K562 (cell line): ENCODE measurements at regions not wholly inside any gene's neighbourhood (a gene's known extent, or its start where the extent isn't known, plus 50 kb on each side); places are given as distances from the start of the nearest gene placed in this dataset.

Experiments
- ATAC-seq: fragments of 200-7000 bp; cut with Tn5 transposase; 3 replicates; pipeline ENCODE4 v1.9.1; 2020; ENCODE audit warnings: moderate library complexity
- BruUV-seq: library from RNA; stranded (reverse); fragments of 400-500 nt; replicated peaks from 2 replicates; lab custom pipeline; 2021; lab: Mats Ljungman, UMichigan
- CTCF ChIA-PET: fragments of 300-600 bp; formaldehyde crosslinking; extraction: SDS; loops from one replicate; lab custom pipeline; 2021; ENCODE audit warnings: low intra/inter-chr PET ratio; lab: Yijun Ruan, JAX
- POLR2A ChIA-PET: fragments of 300-600, 350-650 bp; sonication (Branson Sonifier 250); formaldehyde crosslinking; extraction: SDS; loops from one replicate; lab custom pipeline; 2021; ENCODE audit warnings: antibody characterized with exemption, inconsistent platforms; lab: Yijun Ruan, JAX
- DNase-seq, 4 experiments: peaks; one replicate each; pipeline versions ENCODE4 v3.0.0 to v3.0.0-alpha.2; 2011 to 2018; ENCODE audit warnings: low spot score in 3 of 4, mixed read lengths in 3 of 4; ENCODE audit errors: extremely low read depth in 1 of 4
- FAIRE-seq: peaks from 2 replicates; lab custom pipeline; 2011; peaks lifted over from hg19 to GRCh38; lab: Jason Lieb, UNC
- H2AFZ ChIP-seq: 2 replicates; pipeline ENCODE4 v1.6.0; 2011; ENCODE audit warnings: low read depth, low read length, control low read depth, inconsistent platforms
- H3K27ac ChIP-seq: fragments of 200-600 bp; 3 replicates; pipeline ENCODE4 v1.8.0; 2011; ENCODE audit warnings: low read depth, mild to moderate bottlenecking, control low read depth, inconsistent platforms, low read length, moderate library complexity, mixed read lengths; ENCODE audit errors: extremely low read depth
- H3K27me3 ChIP-seq, 2 experiments: fragments of 300-600 bp in 1 of 2; 2 replicates in 1 of 2; 3 replicates in 1 of 2; pipeline versions ENCODE4 v1.6.0 to v1.8.0; 2011; ENCODE audit warnings: inconsistent platforms in 2 of 2, low read length in 2 of 2, mild to moderate bottlenecking in 1 of 2, mixed read lengths in 1 of 2, moderate library complexity in 1 of 2; ENCODE audit not compliant: control insufficient read depth in 2 of 2, insufficient read depth in 2 of 2
- H3K36me3 ChIP-seq: fragments of 300-600 bp; 3 replicates; pipeline ENCODE4 v1.8.0; 2011; ENCODE audit warnings: mild to moderate bottlenecking, low read length, inconsistent platforms; ENCODE audit not compliant: control insufficient read depth, insufficient read depth
- H3K4me1 ChIP-seq, 2 experiments: fragments of 200-600 bp in 1 of 2; replicated peaks in 1 of 2; 2 replicates in 1 of 2; 3 replicates in 1 of 2; pipeline versions ENCODE4 v1.5.1 to v1.8.0; 2011; ENCODE audit warnings: inconsistent platforms in 2 of 2, low read length in 2 of 2, mild to moderate bottlenecking in 1 of 2, mixed read lengths in 1 of 2, moderate library complexity in 1 of 2; ENCODE audit not compliant: control insufficient read depth in 2 of 2, insufficient read depth in 2 of 2
- H3K4me2 ChIP-seq: 2 replicates; pipeline ENCODE4 v1.6.1; 2011; ENCODE audit warnings: low read length, control low read depth, inconsistent platforms, mixed read lengths; ENCODE audit not compliant: insufficient read depth
- H3K4me3 ChIP-seq: fragments of 200-600 bp; sonication (generic), shearing (Covaris generic); 2 replicates; pipeline ENCODE4 v1.5.1; 2016; ENCODE audit warnings: control low read depth, inconsistent platforms
- H3K79me2 ChIP-seq: fragments of 200-600 bp; 3 replicates; pipeline ENCODE4 v1.8.0; 2011; ENCODE audit warnings: low read length, inconsistent platforms; ENCODE audit not compliant: control insufficient read depth, insufficient read depth
- H3K9ac ChIP-seq, 2 experiments: 2 replicates each; pipeline versions ENCODE4 v1.6.0 to v1.6.1; 2011; ENCODE audit warnings: low read depth in 2 of 2, low read length in 2 of 2, control low read depth in 1 of 2, inconsistent platforms in 1 of 2, mild to moderate bottlenecking in 1 of 2, mixed read lengths in 1 of 2; ENCODE audit not compliant: insufficient read depth in 1 of 2
- H3K9me1 ChIP-seq: one replicate; pipeline ENCODE4 v1.6.0; 2011; ENCODE audit warnings: inconsistent platforms, mild to moderate bottlenecking, low read length, moderate library complexity; ENCODE audit not compliant: control insufficient read depth, insufficient read depth
- H3K9me3 ChIP-seq: replicated peaks from 2 replicates; pipeline ENCODE4 v1.5.1; 2011; ENCODE audit warnings: low read depth, low read length, inconsistent platforms; ENCODE audit not compliant: control insufficient read depth, insufficient read depth
- H4K20me1 ChIP-seq: replicated peaks from 2 replicates; pipeline ENCODE4 v1.6.1; 2011; ENCODE audit warnings: low read length, inconsistent platforms, mixed read lengths; ENCODE audit not compliant: control insufficient read depth, insufficient read depth
- ARID1B ChIP-seq: fragments of 450-650 bp; IDR thresholded peaks from 2 replicates; pipeline ENCODE4 v1.6.1; 2016; ENCODE audit warnings: antibody characterized with exemption, mild to moderate bottlenecking, inconsistent platforms
- CEBPG ChIP-seq, 3 experiments: fragments of 200-800 bp in 1 of 3; sonication (Bioruptor generic) in 1 of 3; sonication (generic) in 1 of 3; formaldehyde crosslinking in 1 of 3; IDR thresholded peaks in 2 of 3; conservative IDR thresholded peaks in 1 of 3; 2 replicates each; pipeline versions ENCODE4 v1.6.1 to v1.8.0; 2016 to 2022; ENCODE audit warnings: missing compliant biosample characterization in 2 of 3, missing genetic modification characterization in 2 of 3, mild to moderate bottlenecking in 1 of 3, missing genetic modification reagents in 1 of 3
- CREBBP ChIP-seq: IDR thresholded peaks from one replicate; pipeline ENCODE4 v1.6.1; 2012; ENCODE audit warnings: low read depth, mild to moderate bottlenecking, control low read depth, inconsistent platforms, low read length
- ESRRA ChIP-seq: fragments of 450-650 bp; IDR thresholded peaks from 2 replicates; pipeline ENCODE4 v1.6.1; 2014; ENCODE audit warnings: low read depth, mild to moderate bottlenecking, moderate library complexity, borderline replicate concordance
- HNRNPK ChIP-seq: fragments of 200-400 bp; formaldehyde crosslinking; IDR thresholded peaks from one replicate; pipeline ENCODE4 v1.6.1; 2018; ENCODE audit warnings: mild to moderate bottlenecking, low read depth, low read length; ENCODE audit not compliant: poor library complexity, severe bottlenecking
- JUND ChIP-seq, 2 experiments: IDR thresholded peaks; 2 replicates in 1 of 2; 3 replicates in 1 of 2; pipeline ENCODE4 v1.6.1; 2011; ENCODE audit warnings: borderline replicate concordance in 2 of 2, low read depth in 2 of 2, low read length in 2 of 2, improper control_type of control experiment in 1 of 2, missing biosample characterization in 1 of 2, missing genetic modification characterization in 1 of 2, missing genetic modification reagents in 1 of 2
- LCOR ChIP-seq: sonication (generic); formaldehyde crosslinking; IDR thresholded peaks from 2 replicates; pipeline ENCODE4 v1.8.0; 2022; ENCODE audit warnings: mild to moderate bottlenecking, missing genetic modification reagents
- MXD1 ChIP-seq: fragments of 250-450 bp; sonication (Bioruptor Pico); IDR thresholded peaks from 2 replicates; pipeline ENCODE4 v1.8.0; 2021; ENCODE audit warnings: borderline replicate concordance, mild to moderate bottlenecking, moderate library complexity; ENCODE audit not compliant: poor library complexity, severe bottlenecking
- PCBP2 ChIP-seq: fragments of 200-400 bp; formaldehyde crosslinking; IDR thresholded peaks from 2 replicates; pipeline ENCODE4 v1.6.1; 2018; ENCODE audit warnings: low read length, low read depth, mild to moderate bottlenecking, moderate library complexity; ENCODE audit not compliant: poor library complexity, severe bottlenecking
- PHF21A ChIP-seq: fragments of 450-650 bp; IDR thresholded peaks from 2 replicates; pipeline ENCODE4 v1.6.1; 2017; ENCODE audit warnings: low read depth, borderline replicate concordance
- TCF7 ChIP-seq: sonication (generic); IDR thresholded peaks from 2 replicates; pipeline ENCODE4 v1.6.1; 2016; ENCODE audit warnings: antibody characterized with exemption, borderline replicate concordance
- XRCC3 ChIP-seq: fragments of 450-650 bp; IDR thresholded peaks from 2 replicates; pipeline ENCODE4 v1.6.1; 2017; ENCODE audit warnings: mild to moderate bottlenecking, moderate library complexity
- ZBTB11 ChIP-seq, 3 experiments: fragments of 200-800 bp in 1 of 3; fragments of 250-450 bp in 1 of 3; fragments of 450-650 bp in 1 of 3; sonication (Bioruptor Pico) in 1 of 3; sonication (Bioruptor generic) in 1 of 3; formaldehyde crosslinking in 1 of 3; IDR thresholded peaks; 2 replicates each; pipeline versions ENCODE4 v1.6.1 to v1.8.0; 2016 to 2022; ENCODE audit warnings: mild to moderate bottlenecking in 2 of 3, missing genetic modification characterization in 2 of 3, missing compliant biosample characterization in 1 of 3, moderate library complexity in 1 of 3
- WGBS: fragments of 100-300 bp; shearing (Covaris generic); methylation state at CpG from one replicate; pipeline ENCODE4 v1.1.6; 2016; ENCODE audit warnings: low coverage, mixed read lengths; ENCODE audit not compliant: insufficient coverage; ENCODE audit errors: missing lambda C conversion rate; 5-methylcytosine and 5-hydroxymethylcytosine counted together
- in situ Hi-C: fragments of 300-500 bp; cut with MboI; formaldehyde crosslinking; loops from 4 replicates; pipeline ENCODE4 v1.15.0; 2018; ENCODE audit warnings: inconsistent platforms, mixed read lengths
- intact Hi-C: fragments of 100-400 bp; cut with micrococcal nuclease; formaldehyde crosslinking; loops from 2 replicates; pipeline ENCODE4 v1.14.2; 2022
- TF ChIP-seq, protein P1 (sequence below): fragments of 250-450 bp; sonication (Bioruptor Pico); IDR thresholded peaks from 2 replicates; pipeline ENCODE4 v1.8.0; 2022; ENCODE audit warnings: inconsistent platforms, mild to moderate bottlenecking, moderate library complexity, borderline replicate concordance

GRCh38 chr9:88303721-88304451, 84.4 kb upstream of the SPIN1 start:
- no peak overlapping the region for H3K4me2 ChIP-seq
- BruUV-seq: no TSS peak
- intact Hi-C loops: no loop called here
- ATAC-seq (no peak), FAIRE-seq (no peak), DNase-seq (peak in 2 of 4 experiments; percentile 8 to 12)
- ChIA-PET CTCF (no interaction called here), POLR2A (no interaction called here)
- H3K36me3 ChIP-seq: no peaks in the 10 kb centered on the region
- H3K79me2 ChIP-seq: no peaks in the 10 kb centered on the region
- no peak overlapping the region for H3K27ac ChIP-seq
- in situ Hi-C loops: loop anchor here (25.0 kb wide), 1 partner anchor 617 kb away; no protein-coding TSS in a partner anchor
- H3K4me3 ChIP-seq: no peak overlapping the region
- 0% methylated on average over 4 of the region's 4 CpGs for WGBS
- H4K20me1 ChIP-seq: no peaks in the 10 kb centered on the region
- peaks cover 0 to 40% of the 10 kb centered on the region in 2 experiments; a peak in 3 of 5 replicates for H3K27me3 ChIP-seq
- no peaks in the 10 kb centered on the region for H3K9me1 ChIP-seq
- no peaks in the 10 kb centered on the region for H3K9me3 ChIP-seq
- H3K4me1 ChIP-seq: no peaks in the 10 kb centered on the region
- H2AFZ ChIP-seq: no peak overlapping the region
- H3K9ac ChIP-seq: no peak overlapping the region
- TF ChIP-seq ZBTB11 (CRISPR knock-in tag; IDR thresholded peaks at IDR 0.05) (no peak), TCF7 (no peak), CREBBP (no peak), PHF21A (no peak), ESRRA (no peak), HNRNPK (no peak), XRCC3 (no peak), MXD1 (no peak), LCOR (CRISPR knock-in tag) (no peak), ARID1B (peak; percentile 33; the same call in 1 of the 2 replicates), CEBPG (CRISPR knock-in tag; IDR thresholded peaks at IDR 0.05) (no peak), CEBPG (tag; conservative IDR thresholded peaks at IDR 0.05 in 1 of 2, IDR thresholded peaks at IDR 0.05 in 1 of 2) (no peak), PCBP2 (no peak), JUND (IDR thresholded peaks at IDR 0.05; ENCODE audit: borderline replicate concordance, low read depth, low read length) (no peak), JUND (tag; IDR thresholded peaks at IDR 0.05; ENCODE audit: borderline replicate concordance, low read depth, low read length) (no peak)
- TF ChIP-seq, protein P1, sequence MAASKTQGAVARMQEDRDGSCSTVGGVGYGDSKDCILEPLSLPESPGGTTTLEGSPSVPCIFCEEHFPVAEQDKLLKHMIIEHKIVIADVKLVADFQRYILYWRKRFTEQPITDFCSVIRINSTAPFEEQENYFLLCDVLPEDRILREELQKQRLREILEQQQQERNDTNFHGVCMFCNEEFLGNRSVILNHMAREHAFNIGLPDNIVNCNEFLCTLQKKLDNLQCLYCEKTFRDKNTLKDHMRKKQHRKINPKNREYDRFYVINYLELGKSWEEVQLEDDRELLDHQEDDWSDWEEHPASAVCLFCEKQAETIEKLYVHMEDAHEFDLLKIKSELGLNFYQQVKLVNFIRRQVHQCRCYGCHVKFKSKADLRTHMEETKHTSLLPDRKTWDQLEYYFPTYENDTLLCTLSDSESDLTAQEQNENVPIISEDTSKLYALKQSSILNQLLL: no peak
